ENCODE measurements at regions not wholly inside any gene's neighbourhood (a gene's known extent, or its start where the extent isn't known, plus 50 kb on each side); places are given as distances from the start of the nearest gene placed in this dataset.

- TF ChIP-seq, protein P1, sequence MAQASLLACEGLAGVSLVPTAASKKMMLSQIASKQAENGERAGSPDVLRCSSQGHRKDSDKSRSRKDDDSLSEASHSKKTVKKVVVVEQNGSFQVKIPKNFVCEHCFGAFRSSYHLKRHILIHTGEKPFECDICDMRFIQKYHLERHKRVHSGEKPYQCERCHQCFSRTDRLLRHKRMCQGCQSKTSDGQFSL (CRISPR knock-in tag; IDR thresholded peaks at IDR 0.05) = no peak
- TF ChIP-seq, protein P1 (tag; IDR thresholded peaks at IDR 0.05) = no peak
These were observed 157.5 kb downstream of the TBX18 start (continued) for GRCh38 chr6:84606860-84607259.

DNA sequence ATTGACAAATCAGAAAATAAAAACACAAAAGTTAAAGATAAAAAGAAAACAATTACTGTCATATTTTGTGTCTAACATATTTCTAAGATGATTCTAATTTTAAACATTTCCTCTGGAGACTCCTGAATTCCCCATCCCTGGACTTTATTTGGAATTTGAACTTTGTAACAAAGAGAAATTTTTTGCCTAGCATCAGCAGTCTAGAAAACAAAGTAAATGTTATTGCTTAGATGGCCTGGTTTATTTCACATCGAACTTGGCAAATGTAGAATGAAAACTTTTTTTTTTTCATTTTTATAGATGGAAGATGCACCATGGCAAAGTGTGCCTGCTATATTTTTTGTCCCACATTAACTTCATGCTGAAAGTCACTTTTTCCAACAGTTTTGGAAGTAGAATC is 159.1 kb downstream of the TBX18 start:
- no peak for ATAC-seq
- Histone ChIP-seq H3K4me1 (replicated peaks in 1 of 2; ENCODE audit: control insufficient read depth in 2 of 2, insufficient read depth in 2 of 2, low read length in 2 of 2) (no peaks in the 10 kb centered on the region), H3K9me1 (ENCODE audit: control insufficient read depth, insufficient read depth, low read length) (no peaks in the 10 kb centered on the region), H3K27ac (ENCODE audit: extremely low read depth, low read depth, low read length) (no peak overlapping the region), H4K20me1 (replicated peaks; ENCODE audit: control insufficient read depth, insufficient read depth, low read length) (no peaks in the 10 kb centered on the region), H3K4me2 (ENCODE audit: insufficient read depth, low read length) (no peak overlapping the region), H3K9me3 (replicated peaks; ENCODE audit: control insufficient read depth, insufficient read depth, low read depth, low read length) (no peaks in the 10 kb centered on the region), H3K36me3 (ENCODE audit: control insufficient read depth, insufficient read depth, low read length) (no peaks in the 10 kb centered on the region), H3K79me2 (ENCODE audit: control insufficient read depth, insufficient read depth, low read length) (no peaks in the 10 kb centered on the region), H3K27me3 (ENCODE audit: control insufficient read depth in 2 of 2, insufficient read depth in 2 of 2, low read length in 2 of 2) (no peaks in the 10 kb centered on the region), H2AFZ (ENCODE audit: low read depth, low read length) (no peak overlapping the region), H3K9ac (ENCODE audit: insufficient read depth in 1 of 2, low read depth in 2 of 2, low read length in 2 of 2) (no peak overlapping the region), H3K4me3 (no peak overlapping the region)
- no peak for FAIRE-seq
- BruUV-seq (replicated peaks) = no TSS peak
- WGBS (ENCODE audit: insufficient coverage, low coverage, missing lambda C conversion rate) = 0% methylated on average over 1 of the region's 1 CpG
- DNase-seq (ENCODE audit: extremely low read depth in 1 of 4, low spot score in 3 of 4) = no peak
- intact Hi-C loops (cut with micrococcal nuclease) = no loop called here
- ChIA-PET POLR2A (interaction anchor here (1.3 kb wide), 1 partner anchor 8 kb away, joined by 3 read pairs; no protein-coding TSS in a partner anchor), CTCF (ENCODE audit: low intra/inter-chr PET ratio) (no interaction called here)
- in situ Hi-C loops (cut with MboI) = no loop called here
- TF ChIP-seq NR2C1 (IDR thresholded peaks at IDR 0.05) = no peak
- TF ChIP-seq NR2C1 (tag; IDR thresholded peaks at IDR 0.05) = no peak
- TF ChIP-seq, protein P2, sequence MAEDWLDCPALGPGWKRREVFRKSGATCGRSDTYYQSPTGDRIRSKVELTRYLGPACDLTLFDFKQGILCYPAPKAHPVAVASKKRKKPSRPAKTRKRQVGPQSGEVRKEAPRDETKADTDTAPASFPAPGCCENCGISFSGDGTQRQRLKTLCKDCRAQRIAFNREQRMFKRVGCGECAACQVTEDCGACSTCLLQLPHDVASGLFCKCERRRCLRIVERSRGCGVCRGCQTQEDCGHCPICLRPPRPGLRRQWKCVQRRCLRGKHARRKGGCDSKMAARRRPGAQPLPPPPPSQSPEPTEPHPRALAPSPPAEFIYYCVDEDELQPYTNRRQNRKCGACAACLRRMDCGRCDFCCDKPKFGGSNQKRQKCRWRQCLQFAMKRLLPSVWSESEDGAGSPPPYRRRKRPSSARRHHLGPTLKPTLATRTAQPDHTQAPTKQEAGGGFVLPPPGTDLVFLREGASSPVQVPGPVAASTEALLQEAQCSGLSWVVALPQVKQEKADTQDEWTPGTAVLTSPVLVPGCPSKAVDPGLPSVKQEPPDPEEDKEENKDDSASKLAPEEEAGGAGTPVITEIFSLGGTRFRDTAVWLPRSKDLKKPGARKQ (CRISPR knock-in tag; IDR thresholded peaks at IDR 0.05) = no peak
- TF ChIP-seq MED1 (CRISPR knock-in tag; IDR thresholded peaks at IDR 0.05; ENCODE audit: borderline replicate concordance) = no peak
- TF ChIP-seq SMARCA5 (IDR thresholded peaks at IDR 0.05) = no peak
- no peak for TF ChIP-seq ZNF764 (CRISPR knock-in tag; IDR thresholded peaks at IDR 0.05; ENCODE audit: low read depth)
- no peak for TF ChIP-seq ZNF239 (CRISPR knock-in tag; IDR thresholded peaks at IDR 0.05)
- no peak for TF ChIP-seq DMBX1 (CRISPR knock-in tag; IDR thresholded peaks at IDR 0.05; ENCODE audit: borderline replicate concordance)
- TF ChIP-seq FOXK2 (conservative IDR thresholded peaks at IDR 0.05 in 1 of 2, IDR thresholded peaks at IDR 0.05 in 1 of 2; ENCODE audit: low read depth in 2 of 2) = no peak
- TF ChIP-seq, protein P3, sequence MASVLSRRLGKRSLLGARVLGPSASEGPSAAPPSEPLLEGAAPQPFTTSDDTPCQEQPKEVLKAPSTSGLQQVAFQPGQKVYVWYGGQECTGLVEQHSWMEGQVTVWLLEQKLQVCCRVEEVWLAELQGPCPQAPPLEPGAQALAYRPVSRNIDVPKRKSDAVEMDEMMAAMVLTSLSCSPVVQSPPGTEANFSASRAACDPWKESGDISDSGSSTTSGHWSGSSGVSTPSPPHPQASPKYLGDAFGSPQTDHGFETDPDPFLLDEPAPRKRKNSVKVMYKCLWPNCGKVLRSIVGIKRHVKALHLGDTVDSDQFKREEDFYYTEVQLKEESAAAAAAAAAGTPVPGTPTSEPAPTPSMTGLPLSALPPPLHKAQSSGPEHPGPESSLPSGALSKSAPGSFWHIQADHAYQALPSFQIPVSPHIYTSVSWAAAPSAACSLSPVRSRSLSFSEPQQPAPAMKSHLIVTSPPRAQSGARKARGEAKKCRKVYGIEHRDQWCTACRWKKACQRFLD (CRISPR knock-in tag; IDR thresholded peaks at IDR 0.05) = no peak
- TF ChIP-seq ZNF780A (CRISPR knock-in tag; IDR thresholded peaks at IDR 0.05) = no peak
- no peak for TF ChIP-seq MITF (IDR thresholded peaks at IDR 0.05)
- TF ChIP-seq ZNF277 (CRISPR knock-in tag; IDR thresholded peaks at IDR 0.05; ENCODE audit: borderline replicate concordance) = no peak
- no peak for TF ChIP-seq HDAC1 (IDR thresholded peaks at IDR 0.05)

Data from K562 (cell line).